ENCODE measurements at regions not wholly inside any gene's neighbourhood (a gene's known extent, or its start where the extent isn't known, plus 50 kb on each side); places are given as distances from the start of the nearest gene placed in this dataset.

- TF ChIP-seq CTCF (IDR thresholded peaks at IDR 0.05; ENCODE audit: insufficient read depth, low read depth, low read length, missing control alignments), result no peak
- H3K4me3 ChIP-seq (ENCODE audit: low read length), result no peak overlapping the region
- no peak for DNase-seq (ENCODE audit: low read depth)
Observed at GRCh38 chr16:52238710-52239109, 308.2 kb downstream of the TOX3 start.

- no peak overlapping the region for H3K4me3 ChIP-seq (ENCODE audit: low read length)
- TF ChIP-seq CTCF (IDR thresholded peaks at IDR 0.05; ENCODE audit: insufficient read depth, low read depth, low read length, missing control alignments), result no peak
- DNase-seq (ENCODE audit: low read depth), result no peak
Observed at GRCh38 chr16:52237823-52238222, 309.1 kb downstream of the TOX3 start.

- no peak overlapping the region for H3K4me3 ChIP-seq (ENCODE audit: low read length)
- TF ChIP-seq CTCF (IDR thresholded peaks at IDR 0.05; ENCODE audit: insufficient read depth, low read depth, low read length, missing control alignments), result no peak
- DNase-seq (ENCODE audit: low read depth), result no peak
Observed at GRCh38 chr16:52235186-52235585, 311.8 kb downstream of the TOX3 start.

GRCh38 chr16:52234626-52235025 lies 312.3 kb downstream of the TOX3 start:
- DNase-seq (ENCODE audit: low read depth), result no peak
- no peak for TF ChIP-seq CTCF (IDR thresholded peaks at IDR 0.05; ENCODE audit: insufficient read depth, low read depth, low read length, missing control alignments)
- no peak overlapping the region for H3K4me3 ChIP-seq (ENCODE audit: low read length)

GRCh38 chr16:52229471-52229870 lies 317.5 kb downstream of the TOX3 start:
- H3K4me3 ChIP-seq (ENCODE audit: low read length), result no peak overlapping the region
- TF ChIP-seq CTCF (IDR thresholded peaks at IDR 0.05; ENCODE audit: insufficient read depth, low read depth, low read length, missing control alignments), result no peak
- no peak for DNase-seq (ENCODE audit: low read depth)

GRCh38 chr16:52227851-52228250 lies 319.1 kb downstream of the TOX3 start:
- no peak for DNase-seq (ENCODE audit: low read depth)
- no peak overlapping the region for H3K4me3 ChIP-seq (ENCODE audit: low read length)
- no peak for TF ChIP-seq CTCF (IDR thresholded peaks at IDR 0.05; ENCODE audit: insufficient read depth, low read depth, low read length, missing control alignments)

GRCh38 chr16:52212841-52213240 lies 334.1 kb downstream of the TOX3 start:
- no peak for DNase-seq (ENCODE audit: low read depth)
- no peak for TF ChIP-seq CTCF (IDR thresholded peaks at IDR 0.05; ENCODE audit: insufficient read depth, low read depth, low read length, missing control alignments)
- no peak overlapping the region for H3K4me3 ChIP-seq (ENCODE audit: low read length)

Data from epithelial cell of esophagus (primary cell).